PC-3 (cell line): ENCODE measurements at regions not wholly inside any gene's neighbourhood (a gene's known extent, or its start where the extent isn't known, plus 50 kb on each side); places are given as distances from the start of the nearest gene placed in this dataset.

ENCODE experiments used
- EZH2 ChIP-seq: fragments of 300-600 bp; sonication (generic); IDR thresholded peaks from one replicate; pipeline ENCODE4 v1.6.1; 2017; ENCODE audit warnings: antibody characterized with exemption, mild to moderate bottlenecking, low read length; ENCODE audit not compliant: unreplicated experiment
- EZH2phosphoT487 ChIP-seq: fragments of 300-600 bp; sonication (generic); IDR thresholded peaks from 2 replicates; pipeline ENCODE4 v1.6.1; 2018; ENCODE audit warnings: mild to moderate bottlenecking, antibody characterized with exemption, low read length, borderline replicate concordance
- TF ChIP-seq, protein P1 (sequence below): fragments of 300-600 bp; sonication (generic); conservative IDR thresholded peaks from 2 replicates; pipeline ENCODE4 v1.5.1; 2017; ENCODE audit warnings: antibody characterized with exemption, low read depth, mild to moderate bottlenecking, low read length

DNA sequence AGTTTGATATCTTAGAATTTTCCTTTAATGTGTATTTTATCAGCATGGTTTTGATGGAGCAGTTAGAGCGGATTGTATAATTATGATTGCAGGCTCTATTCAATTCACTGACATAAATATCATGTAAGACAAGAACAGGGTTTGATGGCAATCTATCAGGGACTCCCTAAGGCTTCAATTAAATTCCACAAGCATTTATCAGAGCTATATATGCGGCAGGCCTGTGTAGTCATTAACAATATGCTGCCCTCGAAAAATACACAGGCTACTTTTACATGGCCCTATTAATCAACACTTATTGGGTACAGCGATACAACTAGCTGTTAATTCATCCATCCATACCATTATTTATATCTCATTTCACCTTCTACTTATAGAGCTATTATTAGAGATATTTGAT is 358.1 kb upstream of the TPK1 start:
- TF ChIP-seq, protein P1, sequence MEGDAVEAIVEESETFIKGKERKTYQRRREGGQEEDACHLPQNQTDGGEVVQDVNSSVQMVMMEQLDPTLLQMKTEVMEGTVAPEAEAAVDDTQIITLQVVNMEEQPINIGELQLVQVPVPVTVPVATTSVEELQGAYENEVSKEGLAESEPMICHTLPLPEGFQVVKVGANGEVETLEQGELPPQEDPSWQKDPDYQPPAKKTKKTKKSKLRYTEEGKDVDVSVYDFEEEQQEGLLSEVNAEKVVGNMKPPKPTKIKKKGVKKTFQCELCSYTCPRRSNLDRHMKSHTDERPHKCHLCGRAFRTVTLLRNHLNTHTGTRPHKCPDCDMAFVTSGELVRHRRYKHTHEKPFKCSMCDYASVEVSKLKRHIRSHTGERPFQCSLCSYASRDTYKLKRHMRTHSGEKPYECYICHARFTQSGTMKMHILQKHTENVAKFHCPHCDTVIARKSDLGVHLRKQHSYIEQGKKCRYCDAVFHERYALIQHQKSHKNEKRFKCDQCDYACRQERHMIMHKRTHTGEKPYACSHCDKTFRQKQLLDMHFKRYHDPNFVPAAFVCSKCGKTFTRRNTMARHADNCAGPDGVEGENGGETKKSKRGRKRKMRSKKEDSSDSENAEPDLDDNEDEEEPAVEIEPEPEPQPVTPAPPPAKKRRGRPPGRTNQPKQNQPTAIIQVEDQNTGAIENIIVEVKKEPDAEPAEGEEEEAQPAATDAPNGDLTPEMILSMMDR = no peak
- no peak for TF ChIP-seq EZH2
- TF ChIP-seq EZH2phosphoT487 = no peak
